ENCODE measurements at regions not wholly inside any gene's neighbourhood (a gene's known extent, or its start where the extent isn't known, plus 50 kb on each side); places are given as distances from the start of the nearest gene placed in this dataset.

DNA sequence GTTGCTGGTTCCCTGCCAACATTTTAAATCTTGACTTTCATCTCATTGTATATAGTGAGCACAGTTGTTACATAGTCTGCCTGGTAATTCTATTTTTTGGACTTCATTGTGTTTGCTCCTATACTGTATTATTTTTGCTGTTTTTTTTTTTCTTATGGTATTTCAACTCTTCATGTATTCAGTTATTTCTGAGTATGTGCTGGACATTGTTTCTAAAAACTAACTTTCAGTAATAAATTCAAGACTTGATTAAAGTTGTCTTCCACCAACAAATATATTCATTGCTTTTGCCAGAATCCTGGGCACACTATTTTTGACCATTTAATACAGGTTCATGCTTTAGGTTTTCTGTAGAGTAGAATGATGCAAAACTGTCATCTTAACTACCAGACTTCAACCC is 698.3 kb downstream of the MAFB start:
- TF ChIP-seq POLR2A (IDR thresholded peaks at IDR 0.05; ENCODE audit: low read depth, low read length) (no peak), SPI1 (IDR thresholded peaks at IDR 0.05; ENCODE audit: low read depth, low read length) (no peak), POLR2AphosphoS5 (IDR thresholded peaks at IDR 0.05; ENCODE audit: low read depth, low read length) (no peak), TAF1 (IDR thresholded peaks at IDR 0.05; ENCODE audit: low read depth, low read length) (no peak), POU2F2 (IDR thresholded peaks at IDR 0.05; ENCODE audit: low read depth, low read length) (no peak), PAX5 (IDR thresholded peaks at IDR 0.05; ENCODE audit: insufficient read depth, low read length, severe bottlenecking) (no peak)

All from GM12891 (cell line).